NCI-H146 (cell line): ENCODE measurements at regions not wholly inside any gene's neighbourhood (a gene's known extent, or its start where the extent isn't known, plus 50 kb on each side); places are given as distances from the start of the nearest gene placed in this dataset.

Experiments
- DNase-seq: peaks from one replicate; lab custom pipeline; 2025; lab: John Stamatoyannopoulos, UW

DNA sequence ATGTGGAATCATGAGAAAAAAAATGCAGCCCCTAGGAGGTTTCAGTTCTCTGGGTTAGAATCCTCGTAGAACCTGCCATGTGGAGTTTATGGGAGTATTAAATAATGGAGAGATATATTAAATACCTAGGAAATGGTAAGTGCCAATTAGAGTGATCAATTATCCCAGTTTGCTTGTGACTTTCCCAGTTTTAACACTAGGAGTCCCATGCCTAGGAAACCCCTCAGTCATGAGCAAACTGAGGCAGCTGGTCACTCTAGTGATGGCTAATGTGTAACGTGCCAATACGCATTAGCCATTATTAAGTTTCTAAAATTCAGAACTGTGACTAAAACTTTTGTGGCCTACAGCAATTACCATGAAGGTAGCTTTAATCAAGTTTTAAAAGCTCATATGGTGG, 720.6 kb downstream of the TAF11L14 start:
- no peak for DNase-seq

DNA sequence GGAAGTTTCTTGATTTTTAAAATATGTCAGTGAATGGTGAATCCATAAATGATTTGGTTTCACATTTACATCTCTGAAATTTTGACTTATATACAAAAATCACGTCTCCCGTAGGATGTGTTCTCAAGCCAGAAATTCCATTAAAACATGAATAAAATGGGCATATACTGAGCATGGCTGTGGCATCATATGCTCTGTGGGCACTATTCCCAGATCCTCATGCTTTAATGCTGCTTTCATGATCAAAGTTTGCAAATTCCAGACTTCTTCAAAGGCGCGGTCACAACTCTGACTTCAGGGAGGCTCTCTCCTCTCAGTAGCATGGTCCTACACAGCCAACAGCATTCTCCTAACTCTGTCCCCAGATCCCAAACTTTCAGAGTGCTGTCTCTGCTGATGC, 723.2 kb downstream of the TAF11L14 start:
- DNase-seq: no peak

DNA sequence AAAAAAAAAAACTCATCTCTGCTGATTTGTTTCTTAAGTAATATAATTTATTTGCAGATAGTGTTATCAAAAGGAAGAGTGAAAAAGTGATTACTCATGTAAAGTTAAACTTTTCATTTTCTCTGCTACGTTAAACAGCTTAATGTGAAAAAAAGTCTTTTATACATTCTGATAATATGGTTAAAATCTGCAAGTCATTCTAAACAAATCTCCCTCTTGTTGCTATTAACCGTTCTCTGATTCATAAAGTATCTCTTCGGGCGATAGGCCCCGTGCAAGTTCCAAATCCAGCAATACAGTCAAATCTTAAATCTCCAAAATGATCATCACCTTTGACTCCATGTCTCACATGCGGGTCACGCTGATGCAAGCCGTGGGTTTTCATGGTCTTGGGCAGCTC, 732.0 kb downstream of the TAF11L14 start:
- no peak for DNase-seq

DNA sequence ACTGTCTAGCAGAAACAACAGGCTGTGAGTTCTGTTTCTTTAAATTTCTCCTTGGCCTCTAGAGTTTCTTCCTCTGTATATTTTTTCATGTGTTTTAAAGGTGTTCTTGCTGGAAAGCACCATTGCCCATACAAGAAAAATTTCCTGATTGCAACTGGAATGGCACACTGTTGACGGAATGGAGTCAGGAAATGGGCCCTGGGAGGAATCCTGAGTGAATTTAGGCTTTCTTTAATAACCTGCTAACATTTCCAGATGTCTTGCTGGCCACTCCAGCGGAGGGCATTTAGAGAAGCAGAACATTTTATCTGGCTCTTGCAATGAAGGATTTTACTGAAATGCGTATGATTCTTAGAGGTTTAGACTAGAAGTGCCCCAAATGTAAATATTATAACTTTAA, 736.3 kb downstream of the TAF11L14 start:
- DNase-seq: no peak

DNA sequence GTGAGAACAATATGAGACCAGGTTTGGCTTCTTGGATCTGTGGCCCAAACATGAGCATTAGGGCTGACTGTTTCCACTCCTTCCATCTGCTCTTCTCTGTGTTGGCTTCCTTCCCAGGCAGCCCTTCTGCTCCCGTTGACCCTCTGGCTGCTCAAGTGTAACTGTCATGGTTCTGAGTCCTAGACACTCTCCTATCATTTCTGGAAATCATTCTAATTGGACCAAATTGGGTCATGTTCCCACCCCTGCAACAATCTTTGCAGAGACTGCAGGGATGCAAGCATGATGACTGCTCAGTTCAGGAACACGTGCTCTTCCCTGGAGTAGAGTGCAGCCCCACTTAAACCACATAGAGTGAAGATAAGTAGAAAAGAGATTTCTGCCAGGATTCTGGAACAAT, 741.4 kb downstream of the TAF11L14 start:
- DNase-seq: no peak

DNA sequence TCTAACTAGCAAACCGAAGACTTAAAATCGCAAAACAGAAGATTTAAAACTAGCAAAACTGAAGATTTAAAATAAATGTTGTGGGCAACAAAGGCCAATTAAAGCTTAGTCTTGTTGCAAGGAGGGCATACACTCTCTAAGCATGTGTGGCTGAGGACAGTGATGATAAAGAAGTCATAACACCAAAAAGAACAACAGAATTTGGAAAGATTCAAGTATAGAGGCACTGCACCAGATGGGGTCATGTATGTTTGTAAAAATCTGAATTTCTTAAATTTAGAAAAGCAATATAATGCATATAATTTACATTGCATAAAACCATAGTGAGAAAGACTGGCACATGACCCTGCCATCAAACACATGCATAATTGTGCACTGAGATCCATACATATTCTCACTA, 743.8 kb downstream of the TAF11L14 start:
- no peak for DNase-seq

DNA sequence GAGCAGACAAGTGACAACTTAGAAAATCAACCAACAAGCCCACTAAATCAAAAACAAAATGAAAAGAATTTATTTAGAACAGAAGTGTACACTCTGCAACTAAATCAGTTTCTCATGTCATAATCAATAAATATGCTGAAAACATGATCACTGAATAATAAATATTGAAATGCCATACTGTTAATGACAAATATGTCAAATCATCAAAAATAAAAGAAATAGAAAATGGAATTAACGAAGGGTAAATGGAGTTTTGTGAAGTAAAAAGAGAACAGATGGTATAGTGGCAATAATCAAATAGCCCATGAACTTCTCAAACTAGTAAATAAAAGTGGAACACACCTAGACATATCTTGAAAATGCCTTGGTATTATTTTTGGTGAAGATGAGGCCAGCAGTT, 744.9 kb downstream of the TAF11L14 start:
- no peak for DNase-seq

DNA sequence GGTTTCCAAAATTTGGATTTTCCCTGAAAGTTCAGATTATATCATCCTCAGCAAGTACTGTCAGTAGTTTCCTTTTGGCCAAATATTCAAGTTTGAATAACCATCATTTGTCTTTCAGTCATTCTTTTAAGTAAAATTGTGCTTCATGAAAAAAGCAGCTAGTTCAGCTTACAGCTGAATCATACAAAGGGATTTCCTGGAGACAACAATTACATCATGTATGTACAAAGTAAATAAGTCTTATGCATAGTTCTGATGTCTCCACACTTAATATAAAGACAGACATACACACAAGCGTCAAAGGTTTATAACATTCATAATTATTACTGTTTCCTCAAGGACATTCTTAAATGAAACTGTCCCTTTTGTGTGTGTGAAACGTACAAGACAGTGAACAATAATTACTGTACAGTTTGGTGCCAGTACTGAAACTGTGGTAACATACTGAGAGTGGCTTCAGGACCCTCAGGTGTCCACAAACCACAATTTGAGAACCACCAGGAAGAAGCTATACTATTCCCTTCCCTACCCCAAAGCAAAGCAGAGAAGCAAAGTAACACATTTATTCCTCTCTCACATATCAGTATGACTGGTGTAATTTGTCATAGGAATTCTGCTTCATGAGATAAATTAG, 746.6 kb downstream of the TAF11L14 start:
- DNase-seq: no peak

DNA sequence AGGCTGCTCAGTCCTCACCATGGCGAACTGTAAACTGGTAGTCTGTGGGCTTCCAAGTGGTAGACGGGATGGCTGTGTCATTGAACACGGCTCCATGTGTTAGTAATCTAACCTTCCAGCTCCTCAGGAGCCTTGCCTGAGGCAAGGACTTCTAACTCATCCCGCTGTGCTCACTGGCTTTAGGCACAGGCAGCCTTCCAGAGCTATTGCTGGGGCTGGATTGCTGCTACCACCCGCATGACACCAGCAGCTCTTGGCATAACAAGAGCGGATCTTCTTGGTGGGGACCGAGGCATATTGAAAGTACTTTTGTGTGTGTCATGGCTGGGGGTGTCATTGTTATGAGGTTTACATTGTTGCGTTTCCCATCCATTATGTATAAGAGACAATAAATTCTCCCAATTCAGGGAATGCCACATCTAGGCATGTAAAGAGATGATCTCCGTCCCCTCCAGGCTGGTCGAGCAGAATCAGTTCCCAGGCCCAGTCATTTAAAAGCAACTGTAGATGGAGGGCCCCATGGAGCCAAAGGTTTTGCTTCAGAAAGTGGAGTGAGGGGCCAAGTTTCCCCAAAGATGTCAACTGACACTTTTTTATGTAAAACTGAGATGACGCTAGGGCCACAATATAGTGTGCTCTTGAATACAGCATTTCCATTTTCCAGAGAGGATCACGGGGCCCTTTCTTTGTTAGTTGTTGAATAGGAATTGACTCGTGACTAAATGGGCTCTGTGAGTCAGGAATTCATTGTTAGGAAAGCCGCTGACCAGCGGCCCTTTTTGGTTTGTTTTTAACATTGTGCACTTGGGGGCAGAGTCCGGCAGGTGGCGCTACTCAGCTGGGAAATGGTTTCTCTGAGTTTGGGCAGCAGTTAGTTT, 759.5 kb downstream of the TAF11L14 start:
- DNase-seq: peak; percentile 86

DNA sequence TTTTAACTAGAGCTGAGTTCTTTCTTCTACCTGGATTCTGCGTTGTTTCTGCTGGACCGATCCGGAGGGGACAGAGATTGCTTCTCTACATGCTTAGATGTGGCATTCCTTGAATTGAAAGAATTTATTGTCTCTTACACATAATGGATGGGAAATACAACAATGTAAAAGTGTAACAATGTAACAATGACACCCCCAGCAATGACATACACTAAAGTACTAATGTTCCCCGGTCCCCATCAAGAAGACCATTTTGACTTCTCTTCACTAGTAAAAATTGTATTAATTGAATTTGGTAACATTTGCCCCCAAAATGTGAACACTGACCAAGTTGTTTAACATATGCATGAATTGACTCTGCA, 760.2 kb downstream of the TAF11L14 start:
- no peak for DNase-seq

DNA sequence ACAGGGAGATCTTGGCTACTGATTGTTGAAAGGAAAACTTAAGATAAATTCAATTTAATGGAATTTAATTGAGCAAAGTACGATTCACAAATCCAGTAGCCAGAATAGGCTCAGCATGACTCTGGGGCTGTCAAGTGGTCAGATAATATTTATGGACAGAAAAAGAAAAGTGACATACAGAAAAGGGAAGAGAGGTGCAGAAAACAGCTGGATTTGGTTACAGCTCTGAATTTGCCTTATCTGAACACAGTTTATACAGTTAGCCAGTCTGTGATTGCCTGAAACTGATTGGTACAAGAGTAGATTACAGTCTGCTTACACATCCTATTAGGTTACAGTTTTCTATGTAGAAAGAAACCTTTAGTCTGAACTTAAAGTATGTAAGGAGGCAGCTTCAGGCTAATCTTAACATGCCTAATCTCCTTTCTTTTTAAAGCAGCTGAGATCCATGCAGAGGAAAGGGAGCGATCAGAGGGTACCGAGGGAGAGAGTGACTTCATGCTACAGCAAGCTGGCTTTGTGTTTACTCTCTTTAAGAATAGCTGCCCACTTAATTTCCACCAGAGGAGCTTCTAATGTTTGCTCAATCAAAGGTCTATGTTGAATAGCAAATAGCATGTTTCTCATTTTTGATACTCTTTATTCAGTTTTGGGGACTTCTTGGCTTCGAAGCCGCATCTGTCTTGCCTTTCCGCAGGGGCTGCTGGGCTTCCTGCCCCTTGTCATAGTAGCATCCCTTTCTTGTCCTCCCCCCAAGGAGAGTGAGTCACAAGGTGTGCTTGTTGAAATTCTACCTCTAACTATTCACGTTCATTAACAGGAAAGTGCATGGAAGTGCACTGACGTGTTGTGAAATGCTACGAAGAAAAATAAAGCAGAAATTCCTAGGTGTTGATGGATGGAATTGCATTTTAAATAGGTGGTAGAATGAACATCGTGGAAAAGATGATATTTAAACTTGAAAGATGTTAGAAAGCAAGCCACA, 761.2 kb downstream of the TAF11L14 start:
- peak; percentile 15 for DNase-seq

DNA sequence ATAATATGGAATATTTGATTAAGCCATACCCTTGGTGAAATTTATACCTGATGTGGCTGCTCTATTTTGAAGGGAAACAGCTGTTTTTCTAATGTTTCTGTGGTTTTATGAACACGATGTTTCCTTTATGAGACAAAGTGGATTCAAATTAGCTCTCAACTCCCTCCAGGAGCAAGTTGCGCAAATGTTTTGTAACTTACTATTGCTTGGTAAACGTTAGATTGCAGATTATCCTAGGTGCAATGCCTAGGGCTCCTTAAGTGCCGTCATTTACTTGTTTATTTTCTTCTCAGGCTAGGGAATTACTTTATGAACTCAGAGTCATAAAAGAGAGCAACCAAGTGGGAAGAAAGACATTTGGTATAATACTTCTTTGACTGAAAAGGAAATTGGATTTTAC, 763.1 kb downstream of the TAF11L14 start:
- DNase-seq: no peak

DNA sequence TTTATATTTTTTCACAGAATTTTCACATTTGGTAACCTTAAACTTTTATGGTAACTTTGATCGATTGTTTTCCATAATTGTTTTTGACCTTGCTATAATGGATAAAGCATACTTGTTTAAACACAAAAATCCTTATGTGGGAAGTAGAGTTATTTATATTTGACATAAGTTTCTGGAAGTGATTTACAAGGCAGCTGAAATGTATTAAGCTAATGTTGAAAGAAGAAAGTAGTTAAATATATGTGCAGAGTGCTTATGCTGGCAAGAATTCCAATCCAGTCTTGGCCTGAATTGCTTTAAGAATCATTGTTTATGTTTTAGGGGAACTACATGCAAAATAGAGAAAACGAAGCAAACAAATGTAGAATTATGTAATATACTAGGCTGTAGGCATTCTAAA, 763.6 kb downstream of the TAF11L14 start:
- DNase-seq: no peak

DNA sequence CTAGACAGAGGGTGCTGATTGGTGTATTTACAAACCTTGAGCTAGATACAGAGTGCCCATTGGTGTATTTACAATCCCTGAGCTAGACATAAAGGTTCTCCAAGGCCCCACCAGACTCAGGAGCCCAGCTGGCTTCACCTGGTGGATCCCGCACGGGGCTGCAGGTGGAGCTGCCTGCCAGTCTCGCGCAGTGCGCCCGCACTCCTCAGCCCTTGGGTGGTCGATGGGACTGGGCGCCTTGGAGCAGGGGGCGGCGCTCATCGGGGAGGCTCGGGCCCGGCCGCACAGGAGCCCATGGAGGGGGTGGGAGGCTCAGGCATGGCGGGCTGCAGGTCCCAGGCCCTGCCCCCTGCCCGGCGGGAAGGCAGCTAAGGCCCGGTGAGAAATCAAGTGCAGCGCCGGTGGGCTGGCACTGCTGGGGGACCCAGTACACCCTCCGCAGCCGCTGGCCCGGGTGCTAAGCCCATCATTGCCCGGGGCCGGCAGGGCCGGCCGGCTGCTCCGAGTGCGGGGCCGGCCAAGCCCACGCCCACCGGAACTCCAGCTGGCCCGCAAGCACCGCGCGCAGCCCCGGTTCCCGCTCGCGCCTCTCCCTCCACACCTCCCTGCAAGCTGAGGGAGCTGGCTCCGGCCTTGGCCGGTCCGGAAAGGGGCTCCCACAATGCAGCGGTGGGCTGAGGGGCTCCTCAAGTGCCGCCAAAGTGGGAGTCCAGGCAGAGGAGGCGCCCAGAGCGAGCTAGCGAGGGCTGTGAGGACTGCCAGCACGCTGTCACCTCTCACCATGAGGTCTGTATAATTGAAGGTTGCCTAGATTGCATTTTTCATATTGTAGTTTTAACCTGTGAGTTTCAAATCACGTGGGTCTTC, 765.4 kb downstream of the TAF11L14 start:
- peak; percentile 50 for DNase-seq

DNA sequence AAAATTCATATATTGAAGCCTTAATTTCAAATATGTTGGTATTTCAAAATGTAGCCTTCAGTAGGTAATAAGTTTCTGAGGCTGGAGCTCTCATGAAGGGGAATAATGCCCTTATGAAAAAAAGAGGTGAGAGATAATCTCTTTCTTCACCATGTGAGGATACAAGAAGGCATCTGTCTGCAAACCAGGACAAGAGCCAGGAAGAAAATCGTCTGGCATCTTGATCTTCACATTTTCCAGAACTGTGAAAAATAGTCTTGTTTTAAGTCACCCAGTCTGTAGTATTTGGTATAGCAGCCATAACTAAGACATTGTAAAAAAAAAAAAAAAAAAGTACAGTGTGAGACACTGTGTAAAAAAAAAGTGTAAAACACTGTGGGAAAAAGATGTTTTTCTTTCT, 768.9 kb downstream of the TAF11L14 start:
- DNase-seq: no peak

DNA sequence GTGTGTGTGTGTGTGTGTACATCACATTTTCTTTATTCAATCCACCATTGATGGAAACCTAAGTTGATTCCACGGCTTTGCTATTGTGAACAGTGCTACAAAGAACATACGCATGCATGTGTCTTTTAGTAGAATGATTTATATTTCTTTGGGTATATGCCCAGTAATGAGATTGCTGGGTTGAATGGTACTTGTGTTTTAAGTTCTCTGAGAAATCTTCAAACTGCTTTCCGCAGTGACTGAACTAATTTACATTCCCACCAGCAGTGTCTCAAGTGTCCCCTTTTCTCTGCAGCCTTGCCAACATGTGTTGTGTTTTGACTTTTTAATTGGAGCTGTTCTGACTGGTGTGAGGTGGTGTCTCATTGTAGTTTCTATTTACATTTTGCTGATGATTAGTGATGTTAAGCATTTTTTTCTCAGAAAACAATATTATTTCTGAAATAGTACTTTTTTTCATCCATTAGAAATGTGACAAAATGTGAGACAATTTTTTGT, 769.7 kb downstream of the TAF11L14 start:
- DNase-seq: no peak

DNA sequence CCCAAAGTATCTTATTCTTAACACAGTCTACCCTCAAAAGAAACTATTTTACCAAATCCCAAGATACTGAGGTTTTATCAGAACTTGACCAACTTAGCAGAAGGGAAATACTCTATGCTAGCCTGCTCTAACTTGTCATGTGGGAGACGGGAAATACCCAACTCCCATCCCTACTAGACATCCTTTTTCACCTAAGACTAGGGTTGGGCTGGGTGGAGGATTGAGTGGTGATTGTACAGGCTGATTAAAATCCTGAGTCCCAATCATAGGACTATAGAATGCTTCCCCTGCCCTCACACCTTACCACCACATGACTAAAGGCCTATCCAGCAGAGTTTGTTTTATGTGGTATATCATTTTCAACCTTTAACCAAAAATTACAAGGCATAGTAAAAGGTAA, 786.5 kb downstream of the TAF11L14 start:
- no peak for DNase-seq

DNA sequence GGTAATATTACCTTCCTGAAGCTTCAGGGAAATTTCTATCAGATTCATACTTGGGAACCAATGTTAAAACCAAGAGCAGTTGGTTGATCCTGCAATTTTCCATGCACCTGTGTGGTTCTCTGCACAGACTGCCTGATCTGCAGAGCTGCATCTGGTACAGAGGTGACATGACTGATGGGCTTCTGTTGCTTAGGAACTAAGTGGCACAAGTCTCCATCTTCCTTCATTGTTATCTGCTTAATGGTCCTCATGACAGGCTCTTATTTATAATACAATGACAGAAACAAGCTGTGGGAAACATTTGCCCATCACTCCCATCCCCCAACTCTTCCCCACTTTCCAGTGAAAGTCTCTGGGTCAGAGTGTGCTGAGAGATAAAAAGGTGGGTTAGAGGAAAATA, 799.1 kb downstream of the TAF11L14 start:
- peak; percentile 6 for DNase-seq

DNA sequence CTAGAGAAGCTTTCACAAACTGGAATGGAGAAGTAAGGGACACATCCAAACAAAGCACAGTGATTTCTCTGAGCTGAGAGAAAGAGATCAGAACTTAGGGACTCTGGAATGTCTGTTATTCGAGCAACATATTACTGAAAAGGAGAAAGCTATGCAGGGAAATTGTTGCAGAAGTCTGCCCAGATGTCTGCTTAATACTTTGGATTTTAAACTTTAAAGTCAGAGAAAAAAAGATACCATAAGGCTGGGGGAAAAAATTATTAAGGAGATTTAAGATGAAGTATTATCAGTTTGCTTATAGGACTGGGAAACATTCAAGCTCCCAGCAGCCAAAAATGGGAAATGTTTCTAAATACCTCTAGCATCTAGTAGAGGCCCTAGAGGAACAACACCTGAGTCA, 803.9 kb downstream of the TAF11L14 start:
- DNase-seq: no peak

DNA sequence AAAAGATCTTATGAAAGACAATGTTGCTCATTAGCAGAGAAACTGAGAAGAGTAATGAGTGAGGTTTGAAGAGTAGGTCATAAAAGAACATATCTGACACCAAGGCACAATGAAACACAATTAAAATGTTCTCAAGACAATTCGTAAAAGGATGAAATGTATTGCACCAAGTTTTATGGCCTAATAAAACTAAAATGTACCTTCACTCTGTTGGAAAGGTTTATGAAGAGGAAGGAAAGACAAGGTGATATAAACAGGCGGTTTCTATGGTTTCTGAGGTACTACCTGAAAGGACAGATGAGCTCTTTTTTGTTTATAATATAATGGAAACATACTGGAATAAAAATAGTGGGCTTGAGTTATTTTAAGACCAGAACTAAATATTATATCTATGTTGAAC, 821.3 kb downstream of the TAF11L14 start:
- DNase-seq: no peak

DNA sequence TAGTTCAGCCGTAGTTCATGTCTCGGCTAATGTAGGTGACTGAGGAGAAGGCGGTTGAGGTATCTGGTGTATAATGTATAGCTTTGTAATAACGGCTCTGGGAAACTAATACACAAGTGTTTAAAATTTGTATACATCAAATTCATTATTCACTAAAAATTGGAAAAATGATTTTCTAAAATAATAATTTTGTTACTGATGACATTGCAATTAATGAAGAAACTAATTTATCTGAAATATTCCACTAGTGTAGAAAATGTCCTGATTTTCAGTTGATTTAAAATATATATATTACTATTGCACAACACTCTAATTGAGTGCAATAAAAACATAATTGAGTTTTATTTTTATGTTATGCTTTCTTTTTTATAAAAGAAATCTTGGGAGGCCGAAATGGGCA, 823.0 kb downstream of the TAF11L14 start:
- DNase-seq: no peak
